ENCODE measurements at regions not wholly inside any gene's neighbourhood (a gene's known extent, or its start where the extent isn't known, plus 50 kb on each side); places are given as distances from the start of the nearest gene placed in this dataset.

DNA sequence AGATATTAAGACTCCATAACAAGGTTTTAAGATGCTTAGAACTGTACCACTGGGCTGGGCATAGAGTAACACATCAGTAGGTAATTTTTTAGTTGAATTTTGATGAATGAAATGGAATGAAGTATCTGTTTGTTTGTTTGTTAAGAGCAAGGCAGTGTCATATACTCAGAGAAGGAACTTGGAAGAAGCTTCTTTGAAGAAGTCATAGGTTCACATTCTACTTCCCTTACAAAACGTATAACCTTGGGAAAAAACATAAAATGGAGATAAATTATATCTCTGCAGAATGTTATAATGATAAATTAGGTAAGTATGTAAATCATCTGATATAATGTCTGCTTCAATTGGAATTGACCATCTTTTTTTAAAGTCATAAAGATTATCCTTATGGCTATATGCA, 122.1 kb upstream of the SLC39A10 start:
- no peak for TF ChIP-seq POLR2A (IDR thresholded peaks at IDR 0.05)
- TF ChIP-seq, protein P1, sequence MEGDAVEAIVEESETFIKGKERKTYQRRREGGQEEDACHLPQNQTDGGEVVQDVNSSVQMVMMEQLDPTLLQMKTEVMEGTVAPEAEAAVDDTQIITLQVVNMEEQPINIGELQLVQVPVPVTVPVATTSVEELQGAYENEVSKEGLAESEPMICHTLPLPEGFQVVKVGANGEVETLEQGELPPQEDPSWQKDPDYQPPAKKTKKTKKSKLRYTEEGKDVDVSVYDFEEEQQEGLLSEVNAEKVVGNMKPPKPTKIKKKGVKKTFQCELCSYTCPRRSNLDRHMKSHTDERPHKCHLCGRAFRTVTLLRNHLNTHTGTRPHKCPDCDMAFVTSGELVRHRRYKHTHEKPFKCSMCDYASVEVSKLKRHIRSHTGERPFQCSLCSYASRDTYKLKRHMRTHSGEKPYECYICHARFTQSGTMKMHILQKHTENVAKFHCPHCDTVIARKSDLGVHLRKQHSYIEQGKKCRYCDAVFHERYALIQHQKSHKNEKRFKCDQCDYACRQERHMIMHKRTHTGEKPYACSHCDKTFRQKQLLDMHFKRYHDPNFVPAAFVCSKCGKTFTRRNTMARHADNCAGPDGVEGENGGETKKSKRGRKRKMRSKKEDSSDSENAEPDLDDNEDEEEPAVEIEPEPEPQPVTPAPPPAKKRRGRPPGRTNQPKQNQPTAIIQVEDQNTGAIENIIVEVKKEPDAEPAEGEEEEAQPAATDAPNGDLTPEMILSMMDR (IDR thresholded peaks at IDR 0.05 in 4 of 5, conservative IDR thresholded peaks at IDR 0.05 in 1 of 5), result no peak
